ENCODE measurements at regions not wholly inside any gene's neighbourhood (a gene's known extent, or its start where the extent isn't known, plus 50 kb on each side); places are given as distances from the start of the nearest gene placed in this dataset.

GRCh38 chr4:10312568-10312967 is 144.7 kb downstream of the ZNF518B start:
- no peak overlapping the region for H3K27ac Mint-ChIP-seq
- no peak overlapping the region for H3K4me3 Mint-ChIP-seq
- no peaks in the 10 kb centered on the region for H3K27me3 Mint-ChIP-seq
- no peaks in the 10 kb centered on the region for H3K36me3 Mint-ChIP-seq
- H3K4me1 Mint-ChIP-seq = no peaks in the 10 kb centered on the region
- DNase-seq = no peak
- no peaks in the 10 kb centered on the region for H3K9me3 Mint-ChIP-seq

GRCh38 chr4:10311939-10312338 is 145.3 kb downstream of the ZNF518B start:
- no peaks in the 10 kb centered on the region for H3K4me1 Mint-ChIP-seq
- H3K9me3 Mint-ChIP-seq = no peaks in the 10 kb centered on the region
- H3K27me3 Mint-ChIP-seq = no peaks in the 10 kb centered on the region
- no peak overlapping the region for H3K27ac Mint-ChIP-seq
- no peak for DNase-seq
- H3K4me3 Mint-ChIP-seq = no peak overlapping the region
- H3K36me3 Mint-ChIP-seq = no peaks in the 10 kb centered on the region

GRCh38 chr4:10305816-10306215 is 151.4 kb downstream of the ZNF518B start:
- peaks cover 3% of the 10 kb centered on the region for H3K27me3 Mint-ChIP-seq
- H3K4me1 Mint-ChIP-seq = no peaks in the 10 kb centered on the region
- DNase-seq = no peak
- no peak overlapping the region for H3K4me3 Mint-ChIP-seq
- H3K36me3 Mint-ChIP-seq = no peaks in the 10 kb centered on the region
- no peak overlapping the region for H3K27ac Mint-ChIP-seq
- no peaks in the 10 kb centered on the region for H3K9me3 Mint-ChIP-seq

- Mint-ChIP-seq H3K4me3 (no peak overlapping the region), H3K36me3 (no peaks in the 10 kb centered on the region), H3K27ac (no peak overlapping the region), H3K27me3 (peaks cover 3% of the 10 kb centered on the region), H3K9me3 (no peaks in the 10 kb centered on the region), H3K4me1 (no peaks in the 10 kb centered on the region)
- no peak for DNase-seq
These were observed 153.9 kb downstream of the ZNF518B start for GRCh38 chr4:10303291-10303690.

- H3K9me3 Mint-ChIP-seq = no peaks in the 10 kb centered on the region
- H3K27ac Mint-ChIP-seq = no peak overlapping the region
- no peaks in the 10 kb centered on the region for H3K36me3 Mint-ChIP-seq
- H3K4me1 Mint-ChIP-seq = no peaks in the 10 kb centered on the region
- DNase-seq = no peak
- H3K4me3 Mint-ChIP-seq = no peak overlapping the region
- H3K27me3 Mint-ChIP-seq = peaks cover 3% of the 10 kb centered on the region
These were observed 155.1 kb downstream of the ZNF518B start for GRCh38 chr4:10302096-10302495.

- H3K27me3 Mint-ChIP-seq = no peaks in the 10 kb centered on the region
- H3K36me3 Mint-ChIP-seq = no peaks in the 10 kb centered on the region
- H3K9me3 Mint-ChIP-seq = no peaks in the 10 kb centered on the region
- H3K4me3 Mint-ChIP-seq = no peak overlapping the region
- no peak for DNase-seq
- H3K4me1 Mint-ChIP-seq = no peaks in the 10 kb centered on the region
- H3K27ac Mint-ChIP-seq = no peak overlapping the region
These were observed 157.6 kb downstream of the ZNF518B start for GRCh38 chr4:10299601-10300000.

GRCh38 chr4:10298681-10299080 is 158.5 kb downstream of the ZNF518B start:
- DNase-seq = no peak
- Mint-ChIP-seq H3K4me3 (no peak overlapping the region), H3K27ac (no peak overlapping the region), H3K27me3 (no peaks in the 10 kb centered on the region), H3K4me1 (no peaks in the 10 kb centered on the region), H3K9me3 (no peaks in the 10 kb centered on the region), H3K36me3 (no peaks in the 10 kb centered on the region)

GRCh38 chr4:10296730-10297129 is 160.5 kb downstream of the ZNF518B start:
- no peaks in the 10 kb centered on the region for H3K36me3 Mint-ChIP-seq
- no peaks in the 10 kb centered on the region for H3K4me1 Mint-ChIP-seq
- H3K27me3 Mint-ChIP-seq = no peaks in the 10 kb centered on the region
- H3K9me3 Mint-ChIP-seq = no peaks in the 10 kb centered on the region
- no peak for DNase-seq
- no peak overlapping the region for H3K27ac Mint-ChIP-seq
- no peak overlapping the region for H3K4me3 Mint-ChIP-seq

GRCh38 chr4:10295301-10295700 is 161.9 kb downstream of the ZNF518B start:
- Mint-ChIP-seq H3K9me3 (no peaks in the 10 kb centered on the region), H3K4me3 (no peak overlapping the region), H3K27ac (no peak overlapping the region), H3K36me3 (no peaks in the 10 kb centered on the region), H3K27me3 (no peaks in the 10 kb centered on the region), H3K4me1 (no peaks in the 10 kb centered on the region)
- no peak for DNase-seq

- H3K4me1 Mint-ChIP-seq = peaks cover 2% of the 10 kb centered on the region
- no peak overlapping the region for H3K4me3 Mint-ChIP-seq
- no peaks in the 10 kb centered on the region for H3K27me3 Mint-ChIP-seq
- H3K9me3 Mint-ChIP-seq = no peaks in the 10 kb centered on the region
- no peak overlapping the region for H3K27ac Mint-ChIP-seq
- H3K36me3 Mint-ChIP-seq = no peaks in the 10 kb centered on the region
- DNase-seq = no peak
These were observed 167.7 kb downstream of the ZNF518B start for GRCh38 chr4:10289538-10289906.

- H3K4me3 Mint-ChIP-seq = no peak overlapping the region
- DNase-seq = no peak
- no peaks in the 10 kb centered on the region for H3K27me3 Mint-ChIP-seq
- H3K27ac Mint-ChIP-seq = no peak overlapping the region
- peaks cover 2% of the 10 kb centered on the region for H3K4me1 Mint-ChIP-seq
- H3K9me3 Mint-ChIP-seq = no peaks in the 10 kb centered on the region
- H3K36me3 Mint-ChIP-seq = no peaks in the 10 kb centered on the region
These were observed 168.2 kb downstream of the ZNF518B start for GRCh38 chr4:10288830-10289537.

GRCh38 chr4:10285028-10285427 is 168.4 kb upstream of the WDR1 start:
- H3K27me3 Mint-ChIP-seq = no peaks in the 10 kb centered on the region
- no peaks in the 10 kb centered on the region for H3K36me3 Mint-ChIP-seq
- no peak for DNase-seq
- no peak overlapping the region for H3K4me3 Mint-ChIP-seq
- peaks cover 2% of the 10 kb centered on the region for H3K4me1 Mint-ChIP-seq
- no peak overlapping the region for H3K27ac Mint-ChIP-seq
- H3K9me3 Mint-ChIP-seq = no peaks in the 10 kb centered on the region

GRCh38 chr4:10283761-10284160 is 167.2 kb upstream of the WDR1 start:
- Mint-ChIP-seq H3K27me3 (no peaks in the 10 kb centered on the region), H3K4me3 (no peak overlapping the region), H3K9me3 (no peaks in the 10 kb centered on the region), H3K27ac (no peak overlapping the region), H3K4me1 (peaks cover 2% of the 10 kb centered on the region), H3K36me3 (no peaks in the 10 kb centered on the region)
- DNase-seq = no peak

GRCh38 chr4:10281996-10282395 is 165.4 kb upstream of the WDR1 start:
- H3K27me3 Mint-ChIP-seq = no peaks in the 10 kb centered on the region
- H3K4me3 Mint-ChIP-seq = no peak overlapping the region

GRCh38 chr4:10279261-10279660 is 162.7 kb upstream of the WDR1 start:
- DNase-seq = no peak
- no peak overlapping the region for H3K4me3 Mint-ChIP-seq
- H3K27ac Mint-ChIP-seq = no peak overlapping the region
- H3K4me1 Mint-ChIP-seq = no peaks in the 10 kb centered on the region
- H3K36me3 Mint-ChIP-seq = no peaks in the 10 kb centered on the region
- H3K27me3 Mint-ChIP-seq = no peaks in the 10 kb centered on the region
- H3K9me3 Mint-ChIP-seq = no peaks in the 10 kb centered on the region

More at GRCh38 chr4:10281996-10282395, 165.4 kb upstream of the WDR1 start:
- DNase-seq = no peak
- Mint-ChIP-seq H3K9me3 (no peaks in the 10 kb centered on the region), H3K36me3 (no peaks in the 10 kb centered on the region), H3K27ac (no peak overlapping the region), H3K4me1 (no peaks in the 10 kb centered on the region)

- H3K36me3 Mint-ChIP-seq = no peaks in the 10 kb centered on the region
- no peak for DNase-seq
- no peak overlapping the region for H3K4me3 Mint-ChIP-seq
- H3K9me3 Mint-ChIP-seq = no peaks in the 10 kb centered on the region
- peaks cover 7% of the 10 kb centered on the region for H3K4me1 Mint-ChIP-seq
- H3K27ac Mint-ChIP-seq = no peak overlapping the region
- no peaks in the 10 kb centered on the region for H3K27me3 Mint-ChIP-seq
These were observed 161.5 kb upstream of the WDR1 start for GRCh38 chr4:10278071-10278470.
